ENCODE measurements at regions not wholly inside any gene's neighbourhood (a gene's known extent, or its start where the extent isn't known, plus 50 kb on each side); places are given as distances from the start of the nearest gene placed in this dataset.

- TF ChIP-seq POLR2AphosphoS5 (IDR thresholded peaks at IDR 0.05; ENCODE audit: borderline replicate concordance, low read depth, low read length), result no peak
- TF ChIP-seq EZH2 (IDR thresholded peaks at IDR 0.05), result no peak
These were observed 595.7 kb downstream of the EFNA5 start for GRCh38 chr5:107074996-107075395.

All from SK-N-MC (cell line).